BE2C (cell line): ENCODE measurements at regions not wholly inside any gene's neighbourhood (a gene's known extent, or its start where the extent isn't known, plus 50 kb on each side); places are given as distances from the start of the nearest gene placed in this dataset.
"Not testable (repeated sequence)": the region's sequence is repeated elsewhere in the genome, so short reads cannot be mapped to it uniquely, and the experiment has no call there.

Source experiments
- DNase-seq: peaks from one replicate; pipeline ENCODE4 v3.0.0-alpha.2; 2020
- H3K27me3 ChIP-seq: fragments of 250-450 bp; sonication (Bioruptor Pico); 2 replicates; pipeline ENCODE4 v1.5.1; 2020; ENCODE audit warnings: mild to moderate bottlenecking
- H3K36me3 ChIP-seq: fragments of 250-450 bp; sonication (Bioruptor Pico); 2 replicates; pipeline ENCODE4 v1.5.1; 2020; ENCODE audit warnings: mild to moderate bottlenecking
- H3K4me1 ChIP-seq: fragments of 250-450 bp; sonication (Bioruptor Pico); 2 replicates; pipeline ENCODE4 v1.5.1; 2020
- H3K4me3 ChIP-seq: 2 replicates; pipeline ENCODE4 v1.5.1; 2011; ENCODE audit warnings: low read depth, low read length
- H3K9me3 ChIP-seq: fragments of 250-450 bp; sonication (Bioruptor Pico); 2 replicates; pipeline ENCODE4 v1.5.1; 2020
- TF ChIP-seq, protein P1 (sequence below): IDR thresholded peaks from 2 replicates; pipeline ENCODE4 v1.5.1; 2012; ENCODE audit warnings: mild to moderate bottlenecking, low read depth, low read length

DNA sequence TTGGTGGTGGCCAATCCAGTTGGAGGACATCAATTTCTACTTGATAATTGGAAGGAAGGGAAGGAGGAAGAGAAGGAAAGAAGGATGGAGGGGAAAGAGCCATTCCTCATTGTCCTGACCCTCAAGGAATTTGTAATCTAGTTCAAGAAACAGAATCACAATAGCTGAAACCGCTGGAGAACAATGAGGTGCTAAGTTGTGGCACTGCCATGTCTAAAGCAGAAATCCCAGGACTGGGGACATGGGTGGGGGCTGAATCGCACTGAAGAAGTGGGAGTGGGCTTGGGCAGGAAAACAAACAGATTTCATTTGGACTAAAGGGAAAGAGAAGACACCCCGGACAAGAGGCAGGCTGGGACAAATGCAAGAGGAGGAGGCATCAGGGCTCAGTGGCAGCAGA lies 183.6 kb downstream of the UACA start:
- no peaks in the 10 kb centered on the region for H3K9me3 ChIP-seq
- no peaks in the 10 kb centered on the region for H3K27me3 ChIP-seq
- H3K4me1 ChIP-seq, result no peaks in the 10 kb centered on the region
- TF ChIP-seq, protein P1, sequence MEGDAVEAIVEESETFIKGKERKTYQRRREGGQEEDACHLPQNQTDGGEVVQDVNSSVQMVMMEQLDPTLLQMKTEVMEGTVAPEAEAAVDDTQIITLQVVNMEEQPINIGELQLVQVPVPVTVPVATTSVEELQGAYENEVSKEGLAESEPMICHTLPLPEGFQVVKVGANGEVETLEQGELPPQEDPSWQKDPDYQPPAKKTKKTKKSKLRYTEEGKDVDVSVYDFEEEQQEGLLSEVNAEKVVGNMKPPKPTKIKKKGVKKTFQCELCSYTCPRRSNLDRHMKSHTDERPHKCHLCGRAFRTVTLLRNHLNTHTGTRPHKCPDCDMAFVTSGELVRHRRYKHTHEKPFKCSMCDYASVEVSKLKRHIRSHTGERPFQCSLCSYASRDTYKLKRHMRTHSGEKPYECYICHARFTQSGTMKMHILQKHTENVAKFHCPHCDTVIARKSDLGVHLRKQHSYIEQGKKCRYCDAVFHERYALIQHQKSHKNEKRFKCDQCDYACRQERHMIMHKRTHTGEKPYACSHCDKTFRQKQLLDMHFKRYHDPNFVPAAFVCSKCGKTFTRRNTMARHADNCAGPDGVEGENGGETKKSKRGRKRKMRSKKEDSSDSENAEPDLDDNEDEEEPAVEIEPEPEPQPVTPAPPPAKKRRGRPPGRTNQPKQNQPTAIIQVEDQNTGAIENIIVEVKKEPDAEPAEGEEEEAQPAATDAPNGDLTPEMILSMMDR, result no peak
- no peaks in the 10 kb centered on the region for H3K36me3 ChIP-seq
- DNase-seq, result no peak
- no peak overlapping the region for H3K4me3 ChIP-seq

DNA sequence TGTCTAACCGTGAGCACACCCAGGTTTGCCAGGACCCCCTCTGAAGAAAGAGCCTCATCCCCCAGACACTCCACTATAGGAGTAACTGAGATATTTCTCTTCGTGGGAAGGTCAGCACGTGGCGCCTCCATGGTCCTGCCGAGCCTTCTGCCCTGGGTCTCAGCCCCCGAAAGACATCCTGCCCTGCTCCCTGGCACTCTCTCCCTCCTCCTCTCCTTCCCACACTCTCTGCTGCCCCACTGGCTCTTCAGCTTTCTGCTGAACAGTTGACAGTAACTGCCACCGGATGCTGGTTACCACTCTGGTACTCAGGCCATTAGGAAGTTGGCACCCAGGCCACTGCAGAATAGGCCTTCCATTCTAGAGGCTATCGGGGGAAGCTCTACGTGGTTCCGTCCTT lies 185.2 kb downstream of the UACA start:
- TF ChIP-seq, protein P1, result no peak
- no peaks in the 10 kb centered on the region for H3K36me3 ChIP-seq
- H3K9me3 ChIP-seq, result no peaks in the 10 kb centered on the region
- no peak overlapping the region for H3K4me3 ChIP-seq
- no peak for DNase-seq
- H3K4me1 ChIP-seq, result no peaks in the 10 kb centered on the region
- H3K27me3 ChIP-seq, result no peaks in the 10 kb centered on the region

DNA sequence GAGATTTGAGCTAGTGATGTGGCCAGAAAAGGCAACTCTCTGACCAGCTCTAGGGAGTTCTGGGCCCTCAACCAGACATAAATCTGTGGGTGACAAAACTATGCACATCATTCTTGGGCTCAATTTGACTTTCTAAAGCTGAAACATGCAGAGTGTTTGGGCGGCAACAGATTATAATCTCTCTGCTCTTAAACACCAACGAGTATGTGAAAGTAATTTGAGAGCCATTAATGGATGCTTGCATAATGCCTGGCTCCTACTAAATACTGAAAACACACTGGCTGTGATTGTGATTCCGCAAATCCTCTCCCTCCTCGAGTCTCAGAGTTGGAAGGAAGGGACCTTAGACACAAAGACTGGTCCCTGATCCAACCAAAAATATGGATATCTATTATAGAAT lies 186.7 kb downstream of the UACA start:
- DNase-seq, result no peak
- Histone ChIP-seq H3K4me1 (no peaks in the 10 kb centered on the region), H3K4me3 (no peak overlapping the region), H3K9me3 (no peaks in the 10 kb centered on the region), H3K36me3 (no peaks in the 10 kb centered on the region), H3K27me3 (no peaks in the 10 kb centered on the region)
- TF ChIP-seq, protein P1, result no peak

DNA sequence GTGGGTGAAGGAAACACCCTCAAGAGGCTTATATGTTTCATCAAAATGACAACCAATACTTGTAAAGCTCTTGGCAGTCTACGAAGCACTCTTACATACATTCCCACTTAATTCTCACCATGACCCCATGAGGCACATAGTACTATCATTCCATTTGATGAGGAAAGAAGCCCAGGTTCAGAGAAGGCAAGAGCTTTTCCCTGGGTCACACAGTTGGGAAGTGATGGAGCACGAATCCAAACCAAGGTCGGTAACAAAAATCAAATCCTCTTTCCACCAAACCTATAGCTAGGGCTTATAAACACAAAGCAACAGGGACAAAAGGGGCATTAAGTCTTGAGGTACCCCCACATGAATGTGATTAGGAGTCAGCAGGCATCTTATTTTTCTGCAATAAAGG lies 187.1 kb downstream of the UACA start:
- Histone ChIP-seq H3K9me3 (no peaks in the 10 kb centered on the region), H3K36me3 (no peaks in the 10 kb centered on the region), H3K4me3 (no peak overlapping the region), H3K4me1 (no peaks in the 10 kb centered on the region), H3K27me3 (no peaks in the 10 kb centered on the region)
- no peak for DNase-seq
- TF ChIP-seq, protein P1, result no peak

DNA sequence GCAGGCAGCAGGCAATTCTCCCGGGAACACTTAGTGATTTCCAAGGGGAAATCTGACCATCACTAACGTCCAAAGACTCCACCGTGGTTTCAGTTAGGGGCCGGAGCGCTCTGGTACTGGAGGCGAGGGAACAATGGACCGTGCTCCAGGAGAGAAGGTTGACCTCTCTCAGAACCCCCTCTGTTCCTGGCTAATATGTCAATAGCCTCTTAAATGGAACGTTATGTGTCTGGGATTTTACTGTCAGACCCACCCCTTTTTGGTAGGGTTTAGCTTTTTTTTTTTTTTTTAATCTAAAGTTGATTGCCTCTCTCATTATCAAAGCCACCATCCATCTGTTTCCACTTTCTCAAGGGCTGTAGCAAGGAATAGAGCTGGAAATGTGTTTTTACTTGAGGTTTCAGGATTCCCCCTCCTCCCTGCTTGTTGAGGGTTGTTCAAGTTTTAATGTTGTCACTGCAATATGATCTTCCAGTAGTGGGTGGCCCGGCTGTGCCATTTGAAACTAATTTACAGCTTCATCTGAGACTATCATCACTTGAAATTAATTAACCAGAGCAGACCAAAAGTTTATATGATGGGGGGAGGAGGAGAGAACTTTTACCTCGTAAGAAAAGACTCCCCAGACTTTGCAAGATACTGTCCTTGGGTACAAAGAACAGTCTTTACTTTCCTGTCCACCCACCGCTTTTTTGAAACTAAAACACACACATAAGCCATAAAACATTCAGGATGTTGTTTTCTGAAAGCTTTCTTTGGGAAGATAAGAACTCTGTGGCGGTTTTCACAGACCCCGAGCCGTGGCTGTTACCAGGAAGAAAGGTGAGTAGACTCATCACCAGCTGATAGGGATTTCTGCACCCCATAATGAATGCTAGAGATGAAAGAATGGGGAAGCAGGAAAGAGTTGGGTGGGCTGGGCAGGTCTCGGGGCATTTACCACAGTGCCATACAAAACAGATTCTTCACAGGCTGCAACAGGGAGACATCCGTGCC lies 187.8 kb downstream of the UACA start:
- H3K4me3 ChIP-seq, result no peak overlapping the region
- TF ChIP-seq, protein P1, result no peak
- no peak for DNase-seq
- H3K4me1 ChIP-seq, result no peaks in the 10 kb centered on the region
- no peaks in the 10 kb centered on the region for H3K9me3 ChIP-seq
- no peaks in the 10 kb centered on the region for H3K36me3 ChIP-seq
- no peaks in the 10 kb centered on the region for H3K27me3 ChIP-seq

DNA sequence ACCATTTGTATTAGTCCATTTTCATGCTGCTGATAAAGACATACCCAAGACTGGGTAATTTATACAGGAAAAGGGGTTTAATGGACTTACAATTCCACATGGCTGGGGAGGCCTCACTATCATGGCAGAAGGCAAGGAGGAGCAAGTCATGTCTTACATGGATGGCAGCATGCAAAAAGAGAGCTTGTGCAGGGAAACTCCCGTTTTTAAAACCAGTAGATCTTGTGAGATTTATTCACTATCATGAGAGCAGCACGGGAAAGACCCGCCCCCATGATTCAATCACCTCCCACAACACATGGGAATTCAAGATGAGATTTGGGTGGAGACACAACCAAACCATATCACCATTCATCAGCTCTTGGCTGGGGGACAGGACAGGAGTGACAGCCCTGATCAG lies 189.0 kb downstream of the UACA start:
- not testable (repeated sequence) for H3K4me3 ChIP-seq, H3K27me3 ChIP-seq, H3K4me1 ChIP-seq, DNase-seq, H3K9me3 ChIP-seq, H3K36me3 ChIP-seq
